GM23338 (cell line): ENCODE measurements at regions not wholly inside any gene's neighbourhood (a gene's known extent, or its start where the extent isn't known, plus 50 kb on each side); places are given as distances from the start of the nearest gene placed in this dataset.

ENCODE experiments used
- ATAC-seq: fragments of 200-7000 bp; cut with Tn5 transposase; 3 replicates; pipeline ENCODE4 v1.9.1; 2020
- DNase-seq: peaks from one replicate; pipeline ENCODE4 v3.0.0-alpha.2; 2015; ENCODE audit warnings: low spot score
- H2AFZ ChIP-seq: fragments of 200-600 bp; sonication (generic); 2 replicates; pipeline ENCODE4 v1.8.0; 2016; ENCODE audit warnings: antibody characterized with exemption, mild to moderate bottlenecking, moderate library complexity
- H3F3A ChIP-seq: fragments of 200-600 bp; sonication (generic); replicated peaks from 2 replicates; pipeline ENCODE4 v1.8.0; 2017; ENCODE audit warnings: antibody characterized with exemption, mixed run types, low read depth
- H3K27ac ChIP-seq: fragments of 200-600 bp; sonication (generic); 2 replicates; pipeline ENCODE4 v1.6.1; 2016; ENCODE audit warnings: low read depth
- H3K27me3 ChIP-seq: fragments of 200-600 bp; sonication (generic); 2 replicates; pipeline ENCODE4 v1.8.0; 2016; ENCODE audit warnings: mild to moderate bottlenecking, mixed run types, moderate library complexity; ENCODE audit not compliant: insufficient read depth
- H3K36me3 ChIP-seq: fragments of 200-600 bp; sonication (generic); 2 replicates; pipeline ENCODE4 v1.8.0; 2016; ENCODE audit warnings: mild to moderate bottlenecking; ENCODE audit not compliant: insufficient read depth
- H3K4me1 ChIP-seq: fragments of 200-600 bp; sonication (generic); 2 replicates; pipeline ENCODE4 v1.8.0; 2016; ENCODE audit warnings: mild to moderate bottlenecking, moderate library complexity; ENCODE audit not compliant: insufficient read depth
- H3K4me2 ChIP-seq: fragments of 200-600 bp; sonication (generic); 2 replicates; pipeline ENCODE4 v1.7.1; 2017; ENCODE audit warnings: mixed run types
- H3K4me3 ChIP-seq: fragments of 200-600 bp; sonication (generic); 2 replicates; pipeline ENCODE4 v1.6.1; 2016; ENCODE audit warnings: mixed run types
- H3K79me2 ChIP-seq: fragments of 200-600 bp; sonication (generic); replicated peaks from 2 replicates; pipeline ENCODE4 v1.8.0; 2017; ENCODE audit warnings: mild to moderate bottlenecking; ENCODE audit not compliant: insufficient read depth
- H3K9me2 ChIP-seq: fragments of 200-600 bp; sonication (generic); 2 replicates; pipeline ENCODE4 v1.8.0; 2017; ENCODE audit not compliant: insufficient read depth
- H4K20me1 ChIP-seq: fragments of 200-600 bp; sonication (generic); replicated peaks from 2 replicates; pipeline ENCODE4 v1.8.0; 2017; ENCODE audit warnings: mild to moderate bottlenecking; ENCODE audit not compliant: insufficient read depth
- H3K27ac Mint-ChIP-seq: 2 replicates; pipeline ENCODE4 v1.8.0; 2020; ENCODE audit warnings: inconsistent platforms, mild to moderate bottlenecking, moderate library complexity, mixed read lengths
- H3K27me3 Mint-ChIP-seq: 3 replicates; pipeline ENCODE4 v1.8.0; 2022; ENCODE audit warnings: low read depth, mild to moderate bottlenecking, moderate library complexity, mixed read lengths, inconsistent platforms; ENCODE audit not compliant: insufficient read depth, poor library complexity
- H3K36me3 Mint-ChIP-seq: 3 replicates; pipeline ENCODE4 v1.8.0; 2021; ENCODE audit warnings: low read depth, mild to moderate bottlenecking, inconsistent platforms, moderate library complexity, mixed read lengths
- H3K4me1 Mint-ChIP-seq: 3 replicates; pipeline ENCODE4 v1.8.0; 2020; ENCODE audit warnings: mild to moderate bottlenecking, inconsistent platforms, mixed read lengths
- H3K4me3 Mint-ChIP-seq: 3 replicates; pipeline ENCODE4 v1.8.0; 2021; ENCODE audit warnings: moderate library complexity, mild to moderate bottlenecking, inconsistent platforms, mixed read lengths
- H3K9me3 Mint-ChIP-seq: 3 replicates; pipeline ENCODE4 v1.8.0; 2020; ENCODE audit warnings: moderate library complexity, mild to moderate bottlenecking, inconsistent platforms, mixed read lengths
- CREB1 ChIP-seq: fragments of 250-450 bp; sonication (Bioruptor Pico); IDR thresholded peaks from 2 replicates; pipeline ENCODE4 v1.5.0; 2020; ENCODE audit warnings: low read depth, mild to moderate bottlenecking, moderate library complexity
- EZH2 ChIP-seq: fragments of 200-600 bp; sonication (generic); IDR thresholded peaks from one replicate; pipeline ENCODE4 v1.8.0; 2017; ENCODE audit warnings: antibody characterized with exemption, mild to moderate bottlenecking, low read depth; ENCODE audit not compliant: unreplicated experiment
- EZH2phosphoT487 ChIP-seq: fragments of 200-600 bp; sonication (generic); IDR thresholded peaks from one replicate; pipeline ENCODE4 v1.8.1; 2018; ENCODE audit warnings: antibody characterized with exemption; ENCODE audit not compliant: unreplicated experiment
- NANOG ChIP-seq: IDR thresholded peaks from 2 replicates; pipeline ENCODE4 v1.6.1; 2016; ENCODE audit warnings: antibody characterized with exemption, borderline replicate concordance
- POLR2AphosphoS5 ChIP-seq: IDR thresholded peaks from 2 replicates; pipeline ENCODE4 v1.6.1; 2016; ENCODE audit warnings: antibody characterized with exemption, low read depth
- STAT1 ChIP-seq: IDR thresholded peaks from one replicate; pipeline ENCODE4 v1.6.1; 2016; ENCODE audit warnings: antibody characterized with exemption; ENCODE audit not compliant: unreplicated experiment
- ZNF114 ChIP-seq: fragments of 250-450 bp; sonication (Bioruptor Pico); IDR thresholded peaks from 2 replicates; pipeline ENCODE4 v1.5.0; 2020; ENCODE audit warnings: mild to moderate bottlenecking, moderate library complexity
- ZNF331 ChIP-seq: fragments of 250-450 bp; sonication (Bioruptor Pico); IDR thresholded peaks from 2 replicates; pipeline ENCODE4 v1.5.0; 2020; ENCODE audit warnings: low read depth, mild to moderate bottlenecking, moderate library complexity
- TF ChIP-seq, protein P1 (sequence below): fragments of 250-450 bp; sonication (Bioruptor Pico); IDR thresholded peaks from 2 replicates; pipeline ENCODE4 v1.5.0; 2020; ENCODE audit warnings: mild to moderate bottlenecking, moderate library complexity
- TF ChIP-seq, protein P2 (sequence below): IDR thresholded peaks from 2 replicates; pipeline ENCODE4 v1.6.1; 2016; ENCODE audit warnings: antibody characterized with exemption

DNA sequence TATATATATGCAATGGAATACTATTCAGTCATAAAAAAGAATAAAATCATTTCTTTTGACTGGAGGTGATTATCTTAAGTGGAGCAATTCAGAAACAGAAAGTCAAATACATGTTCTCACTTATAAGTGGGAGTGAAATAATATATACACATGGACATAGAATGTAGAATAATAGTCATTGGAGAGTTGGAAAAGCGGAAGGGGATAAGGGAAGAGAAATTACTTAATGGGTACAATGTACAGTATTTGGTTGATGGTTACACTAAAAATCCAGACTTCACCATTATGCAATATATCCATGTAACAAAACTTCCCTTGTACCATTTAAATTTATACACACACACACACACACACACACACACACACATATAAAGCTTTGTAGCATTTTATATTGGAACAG is 84.3 kb downstream of the RAP2B start:
- H2AFZ ChIP-seq = no peak overlapping the region

More for the DNA sequence above, 84.3 kb downstream of the RAP2B start:
- ATAC-seq = no peak
- no peak overlapping the region for H3K27ac Mint-ChIP-seq
- H3K4me1 Mint-ChIP-seq = no peaks in the 10 kb centered on the region
- H3K27me3 Mint-ChIP-seq = no peaks in the 10 kb centered on the region
- H3K36me3 ChIP-seq = no peaks in the 10 kb centered on the region
- peaks cover 7% of the 10 kb centered on the region; the same call in 2 of the 3 replicates for H3K9me3 Mint-ChIP-seq
- H3K79me2 ChIP-seq = no peaks in the 10 kb centered on the region
- 0 out of 3 replicates have a peak, but pooled peaks cover 5% of the 10 kb centered on the region for H3K36me3 Mint-ChIP-seq
- no peaks in the 10 kb centered on the region for H3K27me3 ChIP-seq
- no peaks in the 10 kb centered on the region for H4K20me1 ChIP-seq
- no peak overlapping the region for H3K4me2 ChIP-seq
- H3K4me1 ChIP-seq = no peaks in the 10 kb centered on the region
- H3F3A ChIP-seq = no peaks in the 10 kb centered on the region
- no peak for DNase-seq
- no peak overlapping the region for H3K27ac ChIP-seq
- H3K4me3 Mint-ChIP-seq = no peak overlapping the region
- TF ChIP-seq ZNF331 (CRISPR knock-in tag) = no peak
- no peak for TF ChIP-seq STAT1
- TF ChIP-seq, protein P1, sequence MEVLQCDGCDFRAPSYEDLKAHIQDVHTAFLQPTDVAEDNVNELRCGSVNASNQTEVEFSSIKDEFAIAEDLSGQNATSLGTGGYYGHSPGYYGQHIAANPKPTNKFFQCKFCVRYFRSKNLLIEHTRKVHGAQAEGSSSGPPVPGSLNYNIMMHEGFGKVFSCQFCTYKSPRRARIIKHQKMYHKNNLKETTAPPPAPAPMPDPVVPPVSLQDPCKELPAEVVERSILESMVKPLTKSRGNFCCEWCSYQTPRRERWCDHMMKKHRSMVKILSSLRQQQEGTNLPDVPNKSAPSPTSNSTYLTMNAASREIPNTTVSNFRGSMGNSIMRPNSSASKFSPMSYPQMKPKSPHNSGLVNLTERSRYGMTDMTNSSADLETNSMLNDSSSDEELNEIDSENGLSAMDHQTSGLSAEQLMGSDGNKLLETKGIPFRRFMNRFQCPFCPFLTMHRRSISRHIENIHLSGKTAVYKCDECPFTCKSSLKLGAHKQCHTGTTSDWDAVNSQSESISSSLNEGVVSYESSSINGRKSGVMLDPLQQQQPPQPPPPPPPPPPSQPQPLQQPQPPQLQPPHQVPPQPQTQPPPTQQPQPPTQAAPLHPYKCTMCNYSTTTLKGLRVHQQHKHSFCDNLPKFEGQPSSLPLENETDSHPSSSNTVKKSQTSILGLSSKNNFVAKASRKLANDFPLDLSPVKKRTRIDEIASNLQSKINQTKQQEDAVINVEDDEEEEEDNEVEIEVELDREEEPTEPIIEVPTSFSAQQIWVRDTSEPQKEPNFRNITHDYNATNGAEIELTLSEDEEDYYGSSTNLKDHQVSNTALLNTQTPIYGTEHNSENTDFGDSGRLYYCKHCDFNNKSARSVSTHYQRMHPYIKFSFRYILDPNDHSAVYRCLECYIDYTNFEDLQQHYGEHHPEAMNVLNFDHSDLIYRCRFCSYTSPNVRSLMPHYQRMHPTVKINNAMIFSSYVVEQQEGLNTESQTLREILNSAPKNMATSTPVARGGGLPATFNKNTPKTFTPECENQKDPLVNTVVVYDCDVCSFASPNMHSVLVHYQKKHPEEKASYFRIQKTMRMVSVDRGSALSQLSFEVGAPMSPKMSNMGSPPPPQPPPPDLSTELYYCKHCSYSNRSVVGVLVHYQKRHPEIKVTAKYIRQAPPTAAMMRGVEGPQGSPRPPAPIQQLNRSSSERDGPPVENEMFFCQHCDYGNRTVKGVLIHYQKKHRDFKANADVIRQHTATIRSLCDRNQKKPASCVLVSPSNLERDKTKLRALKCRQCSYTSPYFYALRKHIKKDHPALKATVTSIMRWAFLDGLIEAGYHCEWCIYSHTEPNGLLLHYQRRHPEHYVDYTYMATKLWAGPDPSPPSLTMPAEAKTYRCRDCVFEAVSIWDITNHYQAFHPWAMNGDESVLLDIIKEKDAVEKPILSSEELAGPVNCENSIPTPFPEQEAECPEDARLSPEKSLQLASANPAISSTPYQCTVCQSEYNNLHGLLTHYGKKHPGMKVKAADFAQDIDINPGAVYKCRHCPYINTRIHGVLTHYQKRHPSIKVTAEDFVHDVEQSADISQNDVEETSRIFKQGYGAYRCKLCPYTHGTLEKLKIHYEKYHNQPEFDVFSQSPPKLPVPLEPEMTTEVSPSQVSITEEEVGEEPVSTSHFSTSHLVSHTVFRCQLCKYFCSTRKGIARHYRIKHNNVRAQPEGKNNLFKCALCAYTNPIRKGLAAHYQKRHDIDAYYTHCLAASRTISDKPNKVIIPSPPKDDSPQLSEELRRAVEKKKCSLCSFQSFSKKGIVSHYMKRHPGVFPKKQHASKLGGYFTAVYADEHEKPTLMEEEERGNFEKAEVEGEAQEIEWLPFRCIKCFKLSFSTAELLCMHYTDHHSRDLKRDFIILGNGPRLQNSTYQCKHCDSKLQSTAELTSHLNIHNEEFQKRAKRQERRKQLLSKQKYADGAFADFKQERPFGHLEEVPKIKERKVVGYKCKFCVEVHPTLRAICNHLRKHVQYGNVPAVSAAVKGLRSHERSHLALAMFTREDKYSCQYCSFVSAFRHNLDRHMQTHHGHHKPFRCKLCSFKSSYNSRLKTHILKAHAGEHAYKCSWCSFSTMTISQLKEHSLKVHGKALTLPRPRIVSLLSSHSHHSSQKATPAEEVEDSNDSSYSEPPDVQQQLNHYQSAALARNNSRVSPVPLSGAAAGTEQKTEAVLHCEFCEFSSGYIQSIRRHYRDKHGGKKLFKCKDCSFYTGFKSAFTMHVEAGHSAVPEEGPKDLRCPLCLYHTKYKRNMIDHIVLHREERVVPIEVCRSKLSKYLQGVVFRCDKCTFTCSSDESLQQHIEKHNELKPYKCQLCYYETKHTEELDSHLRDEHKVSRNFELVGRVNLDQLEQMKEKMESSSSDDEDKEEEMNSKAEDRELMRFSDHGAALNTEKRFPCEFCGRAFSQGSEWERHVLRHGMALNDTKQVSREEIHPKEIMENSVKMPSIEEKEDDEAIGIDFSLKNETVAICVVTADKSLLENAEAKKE = no peak
- no peak for TF ChIP-seq NANOG
- TF ChIP-seq EZH2 = no peak
- no peak for TF ChIP-seq CREB1 (CRISPR knock-in tag)
- no peak for TF ChIP-seq POLR2AphosphoS5
- TF ChIP-seq EZH2phosphoT487 = no peak
- TF ChIP-seq, protein P2, sequence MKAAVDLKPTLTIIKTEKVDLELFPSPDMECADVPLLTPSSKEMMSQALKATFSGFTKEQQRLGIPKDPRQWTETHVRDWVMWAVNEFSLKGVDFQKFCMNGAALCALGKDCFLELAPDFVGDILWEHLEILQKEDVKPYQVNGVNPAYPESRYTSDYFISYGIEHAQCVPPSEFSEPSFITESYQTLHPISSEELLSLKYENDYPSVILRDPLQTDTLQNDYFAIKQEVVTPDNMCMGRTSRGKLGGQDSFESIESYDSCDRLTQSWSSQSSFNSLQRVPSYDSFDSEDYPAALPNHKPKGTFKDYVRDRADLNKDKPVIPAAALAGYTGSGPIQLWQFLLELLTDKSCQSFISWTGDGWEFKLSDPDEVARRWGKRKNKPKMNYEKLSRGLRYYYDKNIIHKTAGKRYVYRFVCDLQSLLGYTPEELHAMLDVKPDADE = no peak
- no peak for TF ChIP-seq ZNF114 (CRISPR knock-in tag)
- no peak overlapping the region for H3K4me3 ChIP-seq
- no peaks in the 10 kb centered on the region for H3K9me2 ChIP-seq
